Gastrocnemius medialis (tissue), 4 donors: ENCODE measurements at regions not wholly inside any gene's neighbourhood (a gene's known extent, or its start where the extent isn't known, plus 50 kb on each side); places are given as distances from the start of the nearest gene placed in this dataset.

ENCODE experiments used
- ATAC-seq, 2 donors: fragments of 150-250 bp; one replicate each; pipeline ENCODE4 v1.9.1; 2016
- DNase-seq, 2 donors: peaks; one replicate each; pipeline ENCODE4 v3.0.0-alpha.2; 2019
- H3K27ac ChIP-seq, 4 donors: fragments of 200-600 bp; sonication (generic); 1 replicate in 1 of 4; 2 replicates in 3 of 4; pipeline ENCODE4 v1.5.1; 2016 to 2018; ENCODE audit warnings: mild to moderate bottlenecking in 2 of 4, moderate library complexity in 1 of 4
- H3K27me3 ChIP-seq, 3 donors: fragments of 200-600 bp; sonication (generic) in 2 of 3; 1 replicate in 1 of 3; 2 replicates in 2 of 3; pipeline versions ENCODE4 v1.5.1 to v1.6.0; 2016 to 2019; ENCODE audit warnings: mild to moderate bottlenecking in 1 of 3, moderate library complexity in 1 of 3
- H3K36me3 ChIP-seq, 2 donors: fragments of 200-600 bp; sonication (generic) in 1 of 2; one replicate each; pipeline ENCODE4 v1.5.1; 2017 to 2018
- H3K4me1 ChIP-seq, 2 donors: fragments of 200-600 bp; sonication (generic) in 1 of 2; one replicate each; pipeline ENCODE4 v1.5.1; 2016 to 2017; ENCODE audit warnings: mild to moderate bottlenecking in 2 of 2
- H3K4me3 ChIP-seq, 4 donors: fragments of 200-600 bp; sonication (generic) in 3 of 4; 1 replicate in 1 of 4; 2 replicates in 3 of 4; pipeline ENCODE4 v1.5.1; 2016 to 2019; ENCODE audit warnings: mild to moderate bottlenecking in 2 of 4
- H3K9me3 ChIP-seq, 3 donors: fragments of 200-600 bp; sonication (generic) in 2 of 3; 1 replicate in 1 of 3; 2 replicates in 2 of 3; pipeline ENCODE4 v1.5.1; 2016 to 2019
- CTCF ChIP-seq, 5 experiments: fragments of 450-650 bp in 3 of 5; fragments of 200-600 bp in 2 of 5; sonication (generic) in 2 of 5; IDR thresholded peaks in 4 of 5; conservative IDR thresholded peaks in 1 of 5; 1 replicate in 4 of 5; 2 replicates in 1 of 5; pipeline ENCODE4 v1.5.1; 2016 to 2019; ENCODE audit warnings: antibody characterized with exemption in 5 of 5, mild to moderate bottlenecking in 3 of 5, moderate library complexity in 3 of 5
- POLR2A ChIP-seq, 2 donors: fragments of 450-650 bp; IDR thresholded peaks; one replicate each; pipeline ENCODE4 v1.6.1; 2017; ENCODE audit warnings: antibody characterized with exemption in 2 of 2, mild to moderate bottlenecking in 2 of 2, moderate library complexity in 2 of 2
- in situ Hi-C, 4 donors: fragments of 200-750 bp; cut with MboI; loops; one replicate each; pipeline versions ENCODE4 v1.15.0 to v1.8.0; 2017; ENCODE audit warnings: low sequenced_read_pairs in 4 of 4
- intact Hi-C: fragments of 100-400 bp; cut with DNase I; formaldehyde crosslinking; loops from one replicate; pipeline ENCODE4 v1.15.1; 2023; ENCODE audit warnings: low total_unique reads

GRCh38 chr9:82560036-82560435 lies 502.9 kb downstream of the RASEF start:
- Histone ChIP-seq H3K4me3 (no peak overlapping the region), H3K27me3 (no peaks in the 10 kb centered on the region), H3K9me3 (no peaks in the 10 kb centered on the region), H3K36me3 (no peaks in the 10 kb centered on the region), H3K4me1 (peaks cover 0 to 2% of the 10 kb centered on the region in 2 donors), H3K27ac (no peak overlapping the region)
- in situ Hi-C loops = no loop called here
- intact Hi-C loops = no loop called here
- no peak for DNase-seq
- TF ChIP-seq POLR2A (IDR thresholded peaks at IDR 0.05) (no peak), CTCF (IDR thresholded peaks at IDR 0.05 in 4 of 5, conservative IDR thresholded peaks at IDR 0.05 in 1 of 5) (no peak)
- ATAC-seq = no peak

GRCh38 chr9:82560457-82560904 lies 502.5 kb downstream of the RASEF start:
- Histone ChIP-seq H3K4me3 (no peak overlapping the region), H3K27ac (no peak overlapping the region), H3K4me1 (no peaks in the 10 kb centered on the region), H3K36me3 (no peaks in the 10 kb centered on the region), H3K9me3 (no peaks in the 10 kb centered on the region), H3K27me3 (no peaks in the 10 kb centered on the region)
- in situ Hi-C loops = no loop called here
- ATAC-seq (no peak), DNase-seq (no peak)
- no peak for TF ChIP-seq POLR2A (IDR thresholded peaks at IDR 0.05)
- no peak for TF ChIP-seq CTCF (IDR thresholded peaks at IDR 0.05 in 4 of 5, conservative IDR thresholded peaks at IDR 0.05 in 1 of 5)
- intact Hi-C loops = no loop called here

- DNase-seq (no peak), ATAC-seq (no peak)
- no peak overlapping the region for H3K4me3 ChIP-seq
- in situ Hi-C loops = no loop called here
- H3K4me1 ChIP-seq = no peaks in the 10 kb centered on the region
- no peak for TF ChIP-seq POLR2A (IDR thresholded peaks at IDR 0.05)
- no peak for TF ChIP-seq CTCF (IDR thresholded peaks at IDR 0.05 in 4 of 5, conservative IDR thresholded peaks at IDR 0.05 in 1 of 5)
- H3K27me3 ChIP-seq = no peaks in the 10 kb centered on the region
- intact Hi-C loops = no loop called here
- H3K9me3 ChIP-seq = no peaks in the 10 kb centered on the region
- H3K36me3 ChIP-seq = no peaks in the 10 kb centered on the region
- no peak overlapping the region for H3K27ac ChIP-seq
These were observed 499.8 kb downstream of the RASEF start for GRCh38 chr9:82563094-82563493.

GRCh38 chr9:82563841-82564240 lies 499.1 kb downstream of the RASEF start:
- Histone ChIP-seq H3K4me1 (no peaks in the 10 kb centered on the region), H3K36me3 (no peaks in the 10 kb centered on the region), H3K27ac (no peak overlapping the region), H3K9me3 (no peaks in the 10 kb centered on the region), H3K27me3 (no peaks in the 10 kb centered on the region), H3K4me3 (no peak overlapping the region)
- ATAC-seq = no peak
- no peak for TF ChIP-seq POLR2A (IDR thresholded peaks at IDR 0.05)
- no peak for TF ChIP-seq CTCF (IDR thresholded peaks at IDR 0.05 in 4 of 5, conservative IDR thresholded peaks at IDR 0.05 in 1 of 5)
- no peak for DNase-seq
- intact Hi-C loops = no loop called here
- in situ Hi-C loops = no loop called here
